ENCODE measurements at regions not wholly inside any gene's neighbourhood (a gene's known extent, or its start where the extent isn't known, plus 50 kb on each side); places are given as distances from the start of the nearest gene placed in this dataset.
"Not testable (repeated sequence)": the region's sequence is repeated elsewhere in the genome, so short reads cannot be mapped to it uniquely, and the experiment has no call there.

DNA sequence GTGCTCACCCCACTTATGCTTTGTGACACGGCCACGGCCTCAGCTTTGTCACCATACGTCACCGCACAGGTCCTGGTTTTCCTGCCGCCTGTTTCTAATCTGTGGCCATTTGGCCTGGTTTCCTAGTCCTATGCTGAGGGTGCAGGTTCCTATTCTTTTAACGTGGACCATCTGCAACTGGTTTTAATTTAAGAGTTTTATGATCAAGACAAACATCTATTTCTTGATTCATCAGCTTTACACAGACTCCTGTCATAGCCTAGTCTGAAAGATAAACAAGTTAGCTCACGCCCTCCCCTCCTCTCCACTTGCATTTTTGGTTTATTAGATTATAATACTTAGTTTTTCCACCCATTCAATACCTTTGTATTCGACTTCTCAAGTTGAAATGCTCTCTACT is 97.5 kb upstream of the RPS6KA2 start:
- no peak for DNase-seq (ENCODE audit: low spot score)

DNA sequence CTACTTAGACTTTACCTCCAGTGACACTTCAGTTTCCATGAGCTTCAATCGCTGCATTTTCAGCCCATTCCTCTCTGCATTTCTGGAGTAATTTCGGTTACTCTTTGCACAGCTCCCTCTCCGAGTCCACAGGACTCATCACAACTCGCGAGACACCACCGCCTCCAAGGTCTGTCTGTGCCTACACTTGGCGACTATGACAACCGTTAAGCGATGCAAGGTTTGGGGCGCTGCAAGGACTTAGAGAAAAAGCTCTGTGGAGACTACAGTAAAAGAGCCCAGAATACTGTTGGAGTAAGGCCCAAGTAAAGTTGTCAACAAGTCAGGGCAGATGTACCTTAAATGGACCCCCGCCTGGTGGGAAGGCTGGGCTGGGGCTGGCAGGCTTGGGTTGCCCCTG is 95.7 kb upstream of the RPS6KA2 start:
- no peak for DNase-seq (ENCODE audit: low spot score)

DNA sequence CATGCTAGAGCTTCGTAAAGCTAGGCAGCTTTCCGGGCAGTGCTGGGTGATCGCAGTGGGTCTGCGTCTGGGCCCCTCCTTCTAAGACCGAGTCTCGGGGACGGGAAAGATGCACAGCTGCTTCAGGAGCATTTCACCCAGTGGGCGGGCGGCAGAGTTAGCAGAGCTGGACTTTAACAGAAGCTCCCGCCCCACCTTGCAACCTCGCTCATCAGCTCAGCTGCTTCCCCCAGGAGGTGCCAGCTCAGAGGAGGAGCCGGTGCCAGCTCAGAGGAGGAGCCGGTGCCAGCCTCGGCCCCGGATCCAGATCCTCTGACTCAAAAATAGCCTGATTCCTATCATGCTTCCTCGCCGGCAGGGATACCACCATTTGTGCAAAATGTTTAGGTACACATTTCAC is 94.5 kb upstream of the RPS6KA2 start:
- DNase-seq (ENCODE audit: low spot score), result no peak

DNA sequence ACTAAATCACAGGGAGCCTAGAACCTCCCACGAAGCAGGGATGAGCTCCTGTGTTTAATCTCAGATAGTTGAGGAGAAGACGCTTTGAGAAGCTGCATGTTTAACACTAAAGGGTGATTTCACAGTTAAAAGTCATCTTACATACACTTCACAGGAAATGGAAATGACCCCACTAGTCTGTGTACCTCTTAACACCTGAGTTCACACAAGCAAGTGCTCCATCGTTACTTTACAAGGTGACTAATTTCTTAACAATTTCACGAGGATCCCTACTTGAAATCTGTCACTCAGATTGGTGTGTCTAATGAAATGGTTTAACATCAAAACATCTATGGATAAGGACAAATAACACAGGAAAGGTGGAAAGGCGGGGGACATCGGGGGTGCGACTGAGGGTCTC is 93.8 kb upstream of the RPS6KA2 start:
- no peak for DNase-seq (ENCODE audit: low spot score)

DNA sequence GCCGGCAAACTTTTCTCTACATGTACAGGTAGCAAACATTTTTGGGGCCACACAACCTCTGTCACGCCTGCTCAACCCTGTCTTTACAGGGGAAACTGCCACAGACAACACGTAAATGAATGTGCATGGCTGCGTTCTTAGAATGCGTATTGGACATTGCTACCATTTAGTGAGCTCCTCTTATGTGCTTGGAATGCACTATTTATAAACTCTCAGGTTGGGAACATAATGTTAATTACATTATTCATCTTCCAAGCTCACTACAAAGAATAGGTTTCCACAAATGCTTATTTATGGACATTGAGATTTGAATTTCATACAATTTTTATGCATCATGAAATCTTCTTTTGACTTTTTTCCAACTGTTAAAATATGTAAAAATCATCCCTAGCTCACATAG is 92.0 kb upstream of the RPS6KA2 start:
- no peak for DNase-seq (ENCODE audit: low spot score)

DNA sequence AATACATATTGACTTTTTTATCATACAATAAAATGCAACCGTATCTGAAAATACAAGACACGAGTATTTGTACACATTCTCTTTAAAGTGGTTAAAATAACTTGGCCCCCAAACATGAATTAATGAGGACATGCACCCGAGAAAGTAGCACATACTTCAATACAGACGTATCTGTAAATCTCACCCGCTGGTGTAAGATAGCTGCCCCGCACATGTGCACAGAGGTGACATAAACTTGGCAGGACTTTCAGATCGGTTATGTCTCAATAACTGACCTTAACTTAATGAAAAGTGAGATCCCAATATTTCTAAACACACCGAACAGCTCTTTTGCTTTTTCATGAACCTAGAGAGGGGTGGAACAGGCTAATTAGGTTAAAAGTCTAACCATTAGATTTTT is 91.5 kb upstream of the RPS6KA2 start:
- no peak for DNase-seq (ENCODE audit: low spot score)

DNA sequence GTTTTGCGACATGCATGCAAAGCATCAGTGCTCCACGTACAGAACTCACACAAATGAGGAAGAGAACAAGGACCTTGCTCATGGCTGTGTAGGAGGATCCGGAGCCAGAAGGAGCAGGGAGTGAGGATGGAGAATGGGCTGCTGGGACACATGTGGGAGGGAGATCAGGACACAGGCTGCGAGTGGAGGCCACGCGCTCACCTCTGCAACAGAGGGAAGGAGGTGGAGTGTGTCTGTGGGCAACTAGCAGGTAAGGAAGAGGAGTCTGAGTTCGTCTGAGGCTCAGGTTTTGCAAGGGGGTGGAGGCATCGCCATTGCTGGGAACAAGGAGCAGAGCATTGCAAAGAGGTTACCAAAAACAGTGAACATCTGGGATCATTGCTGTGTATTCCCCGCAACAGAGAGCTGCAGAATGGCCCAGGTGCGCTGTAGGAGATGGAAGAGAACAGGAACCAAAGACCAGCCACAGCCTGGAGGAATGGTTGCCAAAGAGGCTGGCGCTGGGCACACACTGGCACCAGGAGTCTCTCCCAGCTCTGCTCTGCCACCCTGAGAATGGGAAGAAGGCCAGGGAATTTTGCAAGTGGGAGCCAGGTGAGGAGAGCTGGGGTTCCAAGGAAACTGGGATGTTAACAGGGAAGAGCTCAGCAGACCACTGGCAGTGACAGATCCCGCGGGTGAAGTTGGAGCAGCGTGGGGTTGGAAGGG is 90.0 kb upstream of the RPS6KA2 start:
- no peak for DNase-seq (ENCODE audit: low spot score)

DNA sequence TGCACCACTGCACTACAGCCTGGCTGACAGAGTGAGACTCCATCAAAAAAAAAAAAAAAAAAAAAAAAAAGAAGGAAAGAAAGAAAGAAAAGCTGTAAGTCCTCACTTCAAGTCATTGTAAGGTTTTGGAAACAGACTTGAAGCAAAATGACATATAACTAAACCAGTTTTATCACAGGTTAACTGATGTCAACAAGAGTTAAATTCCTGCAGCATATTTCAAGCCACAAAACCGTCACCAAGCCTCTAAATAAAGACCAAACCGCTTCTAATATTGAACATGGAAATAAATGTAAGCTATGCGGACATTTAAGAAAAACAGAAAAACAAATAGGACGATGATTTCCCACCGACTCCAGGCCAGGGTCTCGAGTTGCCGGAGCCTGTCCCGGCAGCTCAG is 88.9 kb upstream of the RPS6KA2 start:
- no peak for DNase-seq (ENCODE audit: low spot score)

DNA sequence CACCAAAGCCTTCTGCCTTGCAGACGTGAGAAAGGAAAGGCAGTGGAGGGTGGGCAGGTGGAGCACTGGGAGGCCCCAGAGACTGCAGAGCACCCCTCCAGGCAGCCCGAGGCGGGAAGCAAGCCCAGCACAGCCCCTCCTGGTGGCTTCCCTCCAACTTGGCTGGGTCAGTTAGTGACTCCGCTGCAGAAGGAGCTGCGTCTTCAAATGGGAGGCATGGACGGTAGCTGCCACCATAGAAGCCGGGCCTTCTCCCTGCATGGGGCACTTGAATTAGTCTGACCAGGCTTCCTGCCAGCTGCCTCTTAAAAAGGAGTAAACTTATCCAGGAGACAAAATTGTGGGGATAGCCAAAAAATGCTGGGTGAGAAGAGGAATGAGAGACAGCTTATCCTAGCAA is 88.0 kb upstream of the RPS6KA2 start:
- DNase-seq (ENCODE audit: low spot score), result no peak

DNA sequence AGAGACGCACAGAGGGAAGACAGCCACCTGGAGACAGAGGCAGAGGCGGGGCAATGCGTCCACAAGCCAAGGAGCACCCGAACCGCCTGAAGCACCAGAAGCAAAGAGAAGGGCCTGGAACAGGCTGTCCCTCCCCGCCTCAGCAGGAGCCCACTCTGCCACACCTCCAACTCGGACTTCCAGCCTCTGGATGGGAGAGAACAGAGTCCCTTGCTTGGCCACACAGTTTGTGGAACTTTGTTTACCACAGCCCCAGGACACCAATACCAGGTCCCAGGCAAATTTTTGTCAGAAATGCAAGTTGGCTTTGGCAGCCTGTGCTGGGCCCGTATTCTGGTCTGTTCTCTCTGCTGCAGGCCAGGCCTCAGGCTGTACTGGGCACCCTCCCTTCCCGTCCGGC is 87.5 kb upstream of the RPS6KA2 start:
- DNase-seq (ENCODE audit: low spot score), result no peak

DNA sequence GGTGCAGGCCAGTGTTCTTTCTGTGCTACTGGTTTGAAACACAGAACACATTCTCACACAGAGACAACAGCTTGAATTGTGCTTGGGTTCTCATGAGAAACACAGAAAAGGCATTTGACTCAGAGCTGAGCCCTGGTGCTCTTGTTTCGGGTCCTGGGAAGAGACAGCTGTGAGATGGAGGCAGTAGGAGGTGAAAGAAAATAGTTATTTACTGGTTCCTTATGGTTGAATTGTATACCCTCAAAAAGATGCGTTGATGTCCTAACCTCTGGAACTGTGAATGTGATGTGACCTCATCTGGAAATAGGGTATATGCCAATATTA is 87.1 kb upstream of the RPS6KA2 start:
- DNase-seq (ENCODE audit: low spot score), result no peak

DNA sequence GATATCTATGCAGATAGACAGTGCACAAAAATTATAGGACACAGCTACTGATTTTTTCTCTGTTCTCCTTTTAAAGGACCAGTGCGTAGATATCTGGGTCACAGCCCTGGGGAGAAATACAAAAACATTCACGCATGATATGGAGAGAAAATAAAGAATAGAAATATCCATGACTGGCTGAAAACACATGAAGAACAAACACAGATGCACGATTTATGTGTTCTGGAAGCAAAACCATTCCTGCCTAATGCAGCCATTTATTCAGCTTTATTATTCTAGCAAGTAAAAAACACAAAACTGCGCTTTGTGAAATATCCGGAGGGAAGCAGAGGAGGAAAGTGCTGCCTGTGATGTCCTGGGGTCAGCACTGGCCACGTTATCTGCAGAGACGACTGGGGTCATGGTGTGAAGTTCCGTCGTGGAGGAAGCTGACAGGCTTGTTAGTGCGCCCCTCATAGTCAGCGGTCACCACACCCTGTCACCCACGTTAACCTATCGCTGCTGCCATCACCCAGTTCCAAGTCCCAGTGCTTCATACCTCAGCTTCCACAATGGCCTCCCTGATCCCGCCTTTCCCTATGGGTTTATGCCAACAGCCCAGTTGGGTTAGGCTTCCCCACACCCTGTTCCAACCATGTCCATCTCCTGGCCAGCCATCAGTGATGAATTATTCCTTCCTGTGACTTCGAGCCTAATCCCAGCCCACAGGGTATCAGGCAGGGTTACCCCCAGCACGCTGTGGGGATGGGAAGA is 86.6 kb upstream of the RPS6KA2 start:
- DNase-seq (ENCODE audit: low spot score), result no peak

DNA sequence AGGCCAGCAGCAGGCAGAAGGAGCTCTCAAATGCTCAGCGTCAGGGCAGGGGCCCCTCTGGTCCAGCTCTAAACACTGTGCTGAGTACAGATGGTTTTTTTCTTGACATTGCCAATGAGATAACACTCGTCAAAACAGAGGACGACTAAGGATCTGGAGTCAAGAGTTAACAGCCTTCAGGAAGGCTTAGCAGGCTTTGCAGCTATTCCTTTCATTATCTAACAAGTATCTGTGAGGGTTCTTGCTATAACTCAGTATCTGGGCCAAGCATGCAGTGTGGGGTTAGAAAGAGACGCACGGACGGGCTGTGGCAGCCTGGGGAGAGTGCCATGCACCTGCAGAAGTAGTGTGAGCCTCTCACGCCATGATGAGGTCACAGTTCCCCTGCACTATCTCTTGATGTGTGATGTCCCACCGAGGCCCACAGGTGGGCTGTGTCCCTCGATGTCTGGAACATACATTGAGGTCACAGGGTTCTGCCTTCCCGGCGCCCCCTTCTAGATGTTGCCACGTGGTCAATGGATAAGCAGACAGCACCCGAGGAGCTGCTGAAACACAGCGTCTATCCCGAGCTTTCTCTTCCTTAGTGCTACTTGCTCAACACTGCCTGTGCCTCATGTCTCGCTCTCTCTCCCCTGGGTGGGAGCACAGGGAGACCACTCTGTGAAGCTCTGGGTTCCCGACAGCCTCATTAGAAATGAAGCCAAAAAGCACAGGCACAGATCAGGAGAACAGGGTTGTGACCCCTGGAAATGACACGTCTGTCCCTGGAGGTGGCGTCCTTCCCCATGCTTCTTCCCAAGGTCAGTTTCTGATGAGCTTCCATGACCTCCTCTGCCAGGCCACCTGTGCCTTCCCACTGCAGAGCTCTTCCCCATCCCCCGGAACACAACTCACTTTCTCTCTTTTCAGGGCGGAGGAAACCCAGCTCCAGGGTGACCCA is 85.5 kb upstream of the RPS6KA2 start:
- no peak for DNase-seq (ENCODE audit: low spot score)

DNA sequence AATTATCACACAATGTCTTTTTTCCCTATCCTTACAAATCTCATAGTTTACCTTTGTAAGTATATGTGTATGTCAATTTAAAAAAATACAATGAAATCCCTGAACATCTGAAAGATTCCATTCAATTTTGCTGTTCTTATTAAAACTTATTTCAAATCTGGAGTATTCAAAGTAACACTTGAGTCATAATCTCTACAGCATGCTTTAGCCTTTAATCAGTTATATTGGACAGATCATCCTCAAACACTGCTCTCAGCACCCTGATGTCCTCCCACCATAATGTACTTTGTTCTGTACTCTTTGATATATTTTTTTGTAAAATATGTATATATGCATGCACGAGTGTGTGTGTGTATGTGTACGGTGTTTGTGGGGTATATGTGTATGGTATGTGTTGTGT is 83.0 kb upstream of the RPS6KA2 start:
- DNase-seq (ENCODE audit: low spot score), result no peak

DNA sequence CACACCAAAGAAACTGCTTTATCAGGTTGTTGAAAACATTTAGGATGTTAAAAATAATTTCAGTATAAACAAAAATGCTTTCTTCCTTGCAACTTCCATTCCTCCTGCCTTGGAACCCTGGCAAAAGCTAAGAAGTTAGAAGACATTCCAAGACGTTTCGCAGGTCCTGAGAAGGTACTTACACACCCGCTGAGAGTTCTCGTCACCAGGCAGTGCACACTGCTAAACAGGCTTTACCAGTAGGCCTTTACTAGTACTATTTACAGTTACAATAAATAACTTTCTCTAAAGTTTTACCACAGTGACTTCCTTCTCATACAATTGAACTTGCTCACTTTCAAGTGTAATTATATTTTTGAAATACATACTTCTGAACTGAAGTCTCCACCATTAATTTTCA is 81.4 kb upstream of the RPS6KA2 start:
- no peak for DNase-seq (ENCODE audit: low spot score)

DNA sequence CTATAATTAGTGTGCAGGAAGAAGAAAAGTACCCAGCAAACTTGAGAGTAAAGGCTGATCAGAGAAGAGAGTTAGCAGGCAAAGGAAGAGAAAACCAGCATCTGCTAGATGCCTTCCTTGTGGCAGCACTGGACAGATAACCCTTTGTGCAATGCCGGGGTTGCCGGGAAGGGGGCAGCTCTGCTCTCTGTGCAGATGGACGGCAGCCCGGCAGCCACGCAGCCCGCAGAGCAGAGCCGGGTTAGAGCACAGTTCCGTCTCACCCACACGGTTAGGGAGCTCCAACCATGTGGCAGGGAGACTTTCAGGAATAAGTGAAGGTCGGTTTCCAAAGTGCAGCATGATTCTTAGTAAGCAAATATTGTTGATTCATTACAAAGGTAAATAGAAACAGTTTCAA is 80.0 kb upstream of the RPS6KA2 start:
- peak; percentile 52 for DNase-seq (ENCODE audit: low spot score)

DNA sequence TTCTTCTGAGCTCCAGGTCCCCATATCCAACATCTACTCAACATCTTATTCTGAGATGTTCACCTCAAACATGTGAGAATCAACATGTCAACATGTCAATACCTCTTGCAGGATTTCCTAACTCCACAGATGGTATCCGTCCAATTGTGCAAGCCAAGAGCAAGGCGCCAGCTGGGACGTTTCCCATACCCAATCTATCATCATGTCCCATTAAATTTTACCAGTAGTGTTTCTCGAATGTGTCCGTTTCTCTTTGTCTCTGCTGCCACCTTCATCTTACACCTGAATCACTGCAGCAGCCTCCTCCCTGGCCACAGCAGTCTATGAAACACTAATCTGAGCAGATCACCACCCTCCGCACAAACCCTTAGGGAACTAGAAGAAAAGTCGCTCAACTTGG is 78.0 kb upstream of the RPS6KA2 start:
- no peak for DNase-seq (ENCODE audit: low spot score)

DNA sequence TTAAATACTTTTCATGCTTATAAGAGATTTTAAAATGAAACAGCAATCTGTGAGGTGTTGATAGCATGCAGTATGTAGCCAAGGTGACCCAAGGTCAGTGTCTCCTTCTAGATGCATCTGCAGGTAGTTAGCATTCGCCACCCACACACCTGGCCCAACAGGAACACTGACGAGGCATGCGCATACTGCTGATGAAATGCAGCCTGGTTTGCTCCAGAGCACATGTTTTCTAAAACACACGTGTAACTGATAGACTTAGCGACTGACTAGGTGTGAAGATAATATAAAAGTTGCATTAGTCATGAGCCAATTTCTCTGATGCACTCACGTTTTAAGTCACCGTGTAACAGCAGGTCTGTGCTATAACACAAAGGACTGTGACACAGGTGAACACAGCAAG is 77.1 kb upstream of the RPS6KA2 start:
- DNase-seq (ENCODE audit: low spot score), result no peak

DNA sequence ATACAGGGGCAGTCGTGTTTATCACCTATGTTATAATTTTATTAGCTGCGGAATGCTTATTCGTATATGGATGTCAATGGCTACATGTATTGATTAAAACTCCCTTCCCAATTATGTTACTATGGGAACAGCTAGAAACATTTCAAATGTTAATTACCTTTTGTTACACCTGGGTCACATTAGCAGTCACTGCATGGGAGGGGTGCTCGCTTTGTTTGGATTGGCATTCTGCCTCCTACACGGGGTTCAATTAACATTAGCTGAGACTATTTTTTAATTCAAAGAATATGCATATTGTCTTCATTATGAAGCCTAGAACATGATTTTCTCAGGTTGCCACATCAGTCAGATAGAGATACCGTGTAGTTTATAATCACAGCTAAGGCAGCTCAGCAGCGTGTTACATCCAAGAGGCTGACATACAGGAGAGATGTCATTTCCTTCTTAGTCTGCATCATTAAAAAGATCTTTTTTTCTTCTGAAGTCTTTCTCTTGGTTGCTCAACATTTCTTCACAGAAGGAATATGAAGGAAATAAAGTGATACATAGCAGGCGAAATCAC is 76.2 kb upstream of the RPS6KA2 start:
- no peak for DNase-seq (ENCODE audit: low spot score)

DNA sequence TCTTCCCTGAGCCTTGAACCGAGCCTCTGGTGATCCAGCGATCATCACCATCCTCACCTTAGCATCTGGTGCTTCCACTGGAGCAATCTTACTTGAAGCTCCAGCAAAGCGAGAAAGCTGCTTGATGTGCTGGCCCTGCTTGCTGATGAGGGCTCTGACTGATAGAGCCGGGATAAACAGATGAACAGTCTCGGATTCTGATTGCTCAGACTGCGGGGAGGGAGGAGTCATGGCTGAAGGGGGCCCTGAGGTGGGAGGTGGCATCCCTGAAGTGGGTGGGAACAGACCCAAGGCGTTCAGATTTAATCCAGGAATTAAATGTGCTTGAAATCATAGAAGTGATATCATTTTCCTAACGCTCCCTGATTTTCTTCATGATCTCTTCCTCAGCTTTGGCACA is 74.4 kb upstream of the RPS6KA2 start:
- not testable (repeated sequence) for DNase-seq (ENCODE audit: low spot score)

DNA sequence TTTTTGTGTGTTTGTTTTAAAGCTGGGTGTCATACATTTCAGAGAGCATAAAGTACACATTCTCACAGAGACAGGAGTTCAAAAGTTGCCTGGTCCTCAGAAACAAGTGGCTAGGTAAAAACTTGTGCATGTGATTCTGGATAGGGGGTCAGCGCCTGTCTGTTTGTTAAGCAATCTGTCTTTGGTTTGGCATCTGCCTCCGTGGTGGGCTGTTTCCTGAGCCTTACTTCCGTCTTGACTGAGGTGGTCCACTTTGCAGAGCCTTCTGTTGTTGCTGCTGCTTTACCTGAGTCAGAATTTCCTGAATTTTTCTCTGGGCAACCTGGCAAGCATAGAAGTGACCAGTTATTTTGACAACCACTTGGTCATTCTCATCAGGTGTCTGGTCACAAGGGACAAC is 73.8 kb upstream of the RPS6KA2 start:
- not testable (repeated sequence) for DNase-seq (ENCODE audit: low spot score)

DNA sequence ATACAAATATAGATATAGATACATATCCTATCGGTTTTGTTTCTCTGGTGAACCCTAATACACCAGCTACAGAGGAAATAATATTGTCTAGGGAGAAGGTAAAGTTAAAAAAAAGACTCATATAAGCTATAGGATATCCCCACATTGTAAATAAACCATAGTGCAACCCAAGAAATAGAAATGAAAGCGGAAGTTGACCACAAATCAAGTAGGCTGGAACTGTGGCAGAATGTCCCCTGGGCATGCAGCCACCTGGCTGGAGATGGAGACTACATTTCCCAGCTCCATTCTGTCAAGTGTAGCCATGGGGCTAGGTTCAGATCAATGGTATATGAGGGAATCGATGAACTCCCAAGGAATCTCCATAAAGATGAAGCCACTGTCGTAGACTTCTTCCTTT is 70.1 kb upstream of the RPS6KA2 start:
- no peak for DNase-seq (ENCODE audit: low spot score)

DNA sequence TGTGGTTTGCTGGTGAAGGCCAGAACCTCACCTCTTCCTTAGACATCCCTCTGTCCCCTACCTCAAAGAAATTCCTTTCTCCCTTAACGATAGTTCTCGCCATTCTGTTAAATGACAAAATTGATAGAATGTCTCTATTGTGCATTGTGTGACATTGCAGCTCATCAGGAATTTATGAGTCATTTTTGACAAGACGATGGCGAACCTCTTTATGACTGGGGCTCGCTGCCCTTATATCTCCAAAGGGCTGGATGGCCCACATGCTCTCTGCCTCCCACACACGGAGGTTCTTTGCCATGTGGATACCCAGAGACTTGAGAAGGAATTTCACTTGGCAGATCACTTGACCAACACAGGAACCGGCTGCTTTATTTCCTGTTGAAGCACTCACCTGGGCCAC is 66.8 kb upstream of the RPS6KA2 start:
- DNase-seq (ENCODE audit: low spot score), result no peak

Data from kidney capillary endothelial cell (primary cell).